SK-N-MC (cell line): ENCODE measurements at regions not wholly inside any gene's neighbourhood (a gene's known extent, or its start where the extent isn't known, plus 50 kb on each side); places are given as distances from the start of the nearest gene placed in this dataset.
"Not testable (repeated sequence)": the region's sequence is repeated elsewhere in the genome, so short reads cannot be mapped to it uniquely, and the experiment has no call there.

ENCODE experiments used
- DNase-seq: peaks from one replicate; pipeline ENCODE4 v3.0.0-alpha.2; 2011; ENCODE audit warnings: low read depth, low spot score
- H3K27ac ChIP-seq: fragments of 200-600 bp; sonication (generic); 2 replicates; pipeline ENCODE4 v1.5.1; 2016; ENCODE audit warnings: mixed run types
- H3K36me3 ChIP-seq: fragments of 200-600 bp; sonication (generic); 2 replicates; pipeline ENCODE4 v1.6.1; 2017; ENCODE audit warnings: antibody characterized with exemption, low read length, mixed read lengths; ENCODE audit not compliant: insufficient read depth
- H3K4me3 ChIP-seq: fragments of 200-600 bp; sonication (generic); 2 replicates; pipeline ENCODE4 v1.5.1; 2016
- H3K9ac ChIP-seq: fragments of 200-600 bp; sonication (generic); 2 replicates; pipeline ENCODE4 v1.8.0; 2017; ENCODE audit warnings: mixed run types, mixed read lengths; ENCODE audit not compliant: insufficient read length
- H3K9me3 ChIP-seq: fragments of 200-600 bp; sonication (generic); 2 replicates; pipeline ENCODE4 v1.6.1; 2017; ENCODE audit warnings: low read depth, mild to moderate bottlenecking, antibody characterized with exemption, low read length, moderate library complexity, mixed read lengths
- EZH2 ChIP-seq: fragments of 200-600 bp; sonication (generic); IDR thresholded peaks from one replicate; pipeline ENCODE4 v1.6.1; 2017; ENCODE audit warnings: antibody characterized with exemption
- FOXP2 ChIP-seq: optimal IDR thresholded peaks from 2 replicates; pipeline ENCODE3; 2011; ENCODE audit warnings: mild to moderate bottlenecking, moderate library complexity; ENCODE audit not compliant: insufficient read depth; ENCODE audit errors: extremely low read length, control extremely low read depth
- POLR2AphosphoS5 ChIP-seq: IDR thresholded peaks from 2 replicates; pipeline ENCODE4 v1.6.1; 2012; ENCODE audit warnings: mild to moderate bottlenecking, low read depth, low read length, borderline replicate concordance

DNA sequence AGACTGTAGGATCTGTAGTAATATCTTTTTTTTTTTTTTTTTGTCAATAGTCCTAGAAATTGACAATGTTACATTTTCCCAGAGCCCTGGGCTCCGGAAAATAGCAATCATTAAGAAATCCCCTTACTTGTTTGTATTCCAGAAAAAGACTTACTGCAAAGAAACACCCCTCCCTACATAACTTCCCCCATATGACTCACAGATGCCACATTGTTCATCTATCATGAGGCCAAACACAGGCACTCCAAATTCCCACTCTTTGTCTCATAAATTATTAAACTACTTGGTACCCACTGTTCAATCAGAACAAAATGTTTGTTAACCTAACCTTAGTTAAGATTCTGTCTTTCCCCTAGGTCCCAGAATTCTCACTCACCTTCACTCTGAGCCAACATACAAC is 53.5 kb downstream of the TEX51 start:
- Histone ChIP-seq H3K27ac (no peak overlapping the region), H3K36me3 (no peaks in the 10 kb centered on the region), H3K9me3 (no peaks in the 10 kb centered on the region), H3K4me3 (no peak overlapping the region), H3K9ac (no peak overlapping the region)
- no peak for DNase-seq
- TF ChIP-seq EZH2 (no peak), POLR2AphosphoS5 (no peak), FOXP2 (no peak)

- Histone ChIP-seq H3K9me3 (no peaks in the 10 kb centered on the region), H3K9ac (no peak overlapping the region), H3K36me3 (no peaks in the 10 kb centered on the region), H3K27ac (no peak overlapping the region), H3K4me3 (no peak overlapping the region)
- DNase-seq = no peak
- TF ChIP-seq FOXP2 = no peak
- TF ChIP-seq EZH2 = no peak
- TF ChIP-seq POLR2AphosphoS5 = no peak
These were observed 54.8 kb downstream of the TEX51 start for GRCh38 chr2:126953483-126953882.

DNA sequence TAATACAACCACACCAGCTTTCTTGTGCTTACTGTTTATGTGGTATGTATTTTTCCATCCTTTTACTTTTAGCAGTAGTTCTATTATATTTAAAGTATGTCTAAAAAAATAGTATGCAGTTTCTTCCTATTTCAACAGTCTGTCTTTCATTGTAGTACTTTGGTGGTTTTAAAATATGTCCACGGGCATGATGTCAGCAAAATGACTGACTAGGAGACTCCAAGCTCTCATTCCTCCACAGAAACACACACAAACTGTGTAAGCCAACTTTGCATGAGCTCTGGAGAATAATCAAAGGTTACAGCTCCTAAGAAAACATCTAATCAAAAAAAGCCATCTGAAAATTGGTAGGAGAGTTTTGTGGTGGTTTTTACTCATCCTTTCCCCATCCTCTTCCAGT is 56.1 kb downstream of the TEX51 start:
- H3K9ac ChIP-seq = no peak overlapping the region
- TF ChIP-seq POLR2AphosphoS5 (no peak), EZH2 (no peak), FOXP2 (no peak)

GRCh38 chr2:126956773-126957172 is 58.1 kb downstream of the TEX51 start:
- not testable (repeated sequence) for H3K9ac ChIP-seq, H3K36me3 ChIP-seq, DNase-seq, H3K4me3 ChIP-seq, H3K9me3 ChIP-seq, H3K27ac ChIP-seq

More for the DNA sequence above, 56.1 kb downstream of the TEX51 start:
- H3K36me3 ChIP-seq = no peaks in the 10 kb centered on the region
- no peak overlapping the region for H3K27ac ChIP-seq
- H3K4me3 ChIP-seq = no peak overlapping the region
- no peaks in the 10 kb centered on the region for H3K9me3 ChIP-seq
- no peak for DNase-seq

DNA sequence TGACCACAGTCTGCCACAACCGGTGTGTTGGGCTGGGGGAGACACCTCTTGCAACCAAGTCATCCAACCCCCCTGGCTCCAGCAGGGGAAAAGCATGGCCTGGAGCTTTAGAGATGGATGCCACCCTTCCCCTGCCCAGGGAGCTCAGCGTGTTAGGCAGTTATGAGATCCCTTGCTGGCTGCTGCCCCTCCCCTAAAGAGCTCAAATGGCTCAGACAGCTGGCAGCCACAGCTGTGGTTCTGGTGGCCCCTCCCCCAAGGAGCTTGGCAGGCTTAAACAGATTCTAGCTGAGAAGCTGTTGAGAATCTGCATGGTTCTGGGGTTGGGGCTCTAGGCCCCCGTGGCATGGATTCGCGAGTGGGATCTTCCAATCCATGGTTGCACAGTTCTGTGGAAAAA is 64.7 kb downstream of the TEX51 start:
- Histone ChIP-seq H3K9ac (no peak overlapping the region), H3K4me3 (no peak overlapping the region), H3K36me3 (no peaks in the 10 kb centered on the region), H3K9me3 (no peaks in the 10 kb centered on the region), H3K27ac (no peak overlapping the region)
- no peak for DNase-seq
- TF ChIP-seq FOXP2 (no peak), EZH2 (no peak)

- TF ChIP-seq POLR2AphosphoS5 = no peak
- no peak for TF ChIP-seq FOXP2
- TF ChIP-seq EZH2 = no peak
- no peak for DNase-seq
- Histone ChIP-seq H3K9ac (no peak overlapping the region), H3K9me3 (no peaks in the 10 kb centered on the region), H3K27ac (no peak overlapping the region), H3K4me3 (no peak overlapping the region), H3K36me3 (no peaks in the 10 kb centered on the region)
These were observed 67.9 kb downstream of the TEX51 start for GRCh38 chr2:126966601-126967000.

- no peak overlapping the region for H3K27ac ChIP-seq
- H3K4me3 ChIP-seq = no peak overlapping the region
- TF ChIP-seq POLR2AphosphoS5 (no peak), FOXP2 (no peak), EZH2 (no peak)
- no peak overlapping the region for H3K9ac ChIP-seq
- no peaks in the 10 kb centered on the region for H3K36me3 ChIP-seq
- no peaks in the 10 kb centered on the region for H3K9me3 ChIP-seq
- no peak for DNase-seq
These were observed 71.9 kb downstream of the TEX51 start for GRCh38 chr2:126970583-126970982.

GRCh38 chr2:126971162-126971480 is 72.4 kb downstream of the TEX51 start:
- Histone ChIP-seq H3K9me3 (no peaks in the 10 kb centered on the region), H3K9ac (no peak overlapping the region), H3K36me3 (no peaks in the 10 kb centered on the region), H3K27ac (no peak overlapping the region), H3K4me3 (peak overlapping the region; percentile 81; the same call in 1 of the 2 replicates)
- DNase-seq = no peak
- TF ChIP-seq EZH2 (no peak), FOXP2 (no peak), POLR2AphosphoS5 (no peak)

GRCh38 chr2:126971481-126972278 is 73.0 kb downstream of the TEX51 start:
- Histone ChIP-seq H3K9me3 (no peaks in the 10 kb centered on the region), H3K27ac (no peak overlapping the region), H3K36me3 (no peaks in the 10 kb centered on the region), H3K9ac (peak overlapping the region; percentile 71), H3K4me3 (peak overlapping the region; percentile 81)
- no peak for TF ChIP-seq POLR2AphosphoS5
- no peak for DNase-seq
